Lung (tissue), 11 donors: ENCODE measurements at regions not wholly inside any gene's neighbourhood (a gene's known extent, or its start where the extent isn't known, plus 50 kb on each side); places are given as distances from the start of the nearest gene placed in this dataset.

Source experiments
- ATAC-seq: fragments of 200-7000 bp; cut with Tn5 transposase; one replicate; pipeline ENCODE4 v1.9.1; 2020; ENCODE audit warnings: moderate number of reproducible peaks; ENCODE audit not compliant: insufficient read depth, low FRiP score
- DNase-seq, 3 donors: peaks; one replicate each; pipeline ENCODE4 v3.0.0-alpha.2; 2013 to 2017
- H3K27ac ChIP-seq, 2 donors: one replicate each; pipeline ENCODE4 v1.5.1; 2013; ENCODE audit warnings: mild to moderate bottlenecking in 2 of 2, moderate library complexity in 2 of 2, control low read depth in 1 of 2, inconsistent platforms in 1 of 2, low read depth in 1 of 2, low read length in 1 of 2
- H3K27me3 ChIP-seq, 3 donors: one replicate each; pipeline ENCODE4 v1.5.1; 2013; ENCODE audit warnings: low read length in 2 of 3; ENCODE audit not compliant: control insufficient read depth in 3 of 3, insufficient read depth in 3 of 3
- H3K36me3 ChIP-seq, 4 donors: one replicate each; pipeline ENCODE4 v1.5.1; 2013; ENCODE audit warnings: low read length in 4 of 4, mild to moderate bottlenecking in 1 of 4, moderate library complexity in 1 of 4; ENCODE audit not compliant: control insufficient read depth in 4 of 4, insufficient read depth in 4 of 4
- H3K4me1 ChIP-seq, 5 donors: one replicate each; pipeline ENCODE4 v1.5.1; 2013; ENCODE audit warnings: low read length in 5 of 5, mild to moderate bottlenecking in 2 of 5, moderate library complexity in 1 of 5; ENCODE audit not compliant: control insufficient read depth in 5 of 5, insufficient read depth in 5 of 5
- H3K4me3 ChIP-seq: one replicate; pipeline ENCODE4 v1.5.1; 2013; ENCODE audit warnings: mild to moderate bottlenecking, control low read depth, moderate library complexity
- H3K9ac ChIP-seq, 2 donors: one replicate each; pipeline ENCODE4 v1.5.1; 2013; ENCODE audit warnings: low read length in 2 of 2, control low read depth in 1 of 2; ENCODE audit not compliant: insufficient read depth in 1 of 2
- H3K9me3 ChIP-seq, 4 donors: one replicate each; pipeline ENCODE4 v1.5.1; 2013; ENCODE audit warnings: low read length in 3 of 4, mild to moderate bottlenecking in 1 of 4, moderate library complexity in 1 of 4; ENCODE audit not compliant: control insufficient read depth in 4 of 4, insufficient read depth in 3 of 4
- CTCF ChIP-seq: IDR thresholded peaks from 2 replicates; pipeline ENCODE4 v1.5.1; 2012; ENCODE audit warnings: mild to moderate bottlenecking; ENCODE audit errors: control extremely low read depth, extremely low read depth
- WGBS, 2 donors: extraction: QIAGEN DNeasy Blood & Tissue Kit; methylation state at CpG; one replicate each; pipeline ENCODE4 v1.1.7; 2013; 5-methylcytosine and 5-hydroxymethylcytosine counted together
- donor health status: control.
- donor health status: control.
- donor health status: Bipolar disorder and iron deficiency.
- donor health status: healthy.
- donor health status: DM: yes; HTN: yes; CAD: no.

DNA sequence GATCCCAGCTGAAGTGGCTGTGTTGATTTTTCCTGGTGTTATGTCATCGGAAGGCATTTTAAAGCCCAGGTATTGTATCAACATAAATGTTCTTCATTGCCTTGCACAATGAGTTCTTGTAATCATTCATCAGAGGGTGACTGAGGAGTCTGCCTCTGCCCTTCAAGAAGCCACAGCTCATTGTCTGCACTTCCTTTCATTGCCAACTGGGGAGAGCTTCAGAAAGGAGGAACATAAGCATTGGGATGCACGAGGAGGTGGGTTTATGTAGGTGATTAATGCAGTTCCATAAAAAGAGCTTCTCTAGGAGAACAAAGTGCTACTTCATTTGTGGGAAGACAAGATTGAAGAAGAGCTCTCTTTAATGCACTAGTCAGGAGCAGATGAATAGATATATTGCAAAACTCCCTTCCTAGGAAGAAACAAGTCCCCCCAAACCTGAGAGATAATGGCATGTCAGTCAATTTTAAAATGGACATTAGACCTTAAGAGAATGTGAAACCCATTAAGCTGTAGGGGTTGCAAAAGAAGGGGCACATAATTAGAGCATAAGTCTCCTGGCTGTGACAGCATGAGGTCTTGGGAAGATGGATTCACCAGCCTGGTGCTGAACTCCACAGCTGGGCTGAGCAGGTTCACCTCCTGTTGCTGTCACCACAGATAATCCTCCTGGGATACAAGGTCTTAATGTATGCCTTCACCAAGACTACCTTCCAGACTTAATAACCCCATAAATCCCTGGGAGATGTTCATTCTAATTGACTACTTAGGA lies 124.6 kb downstream of the BACH1 start:
- Histone ChIP-seq H3K9me3 (no peaks in the 10 kb centered on the region), H3K27me3 (no peaks in the 10 kb centered on the region), H3K4me3 (no peak overlapping the region), H3K36me3 (no peaks in the 10 kb centered on the region), H3K4me1 (no peaks in the 10 kb centered on the region), H3K27ac (no peak overlapping the region), H3K9ac (no peak overlapping the region)
- TF ChIP-seq CTCF = no peak
- WGBS, 2 donors = 51 to 60% methylated on average over 2 of the region's 2 CpGs
- DNase-seq (no peak), ATAC-seq (no peak)

- no peak overlapping the region for H3K27ac ChIP-seq
- H3K36me3 ChIP-seq = no peaks in the 10 kb centered on the region
- no peaks in the 10 kb centered on the region for H3K9me3 ChIP-seq
- no peak for TF ChIP-seq CTCF
- ATAC-seq (no peak), DNase-seq (no peak)
- H3K9ac ChIP-seq = no peak overlapping the region
- H3K27me3 ChIP-seq = no peaks in the 10 kb centered on the region
- H3K4me1 ChIP-seq = no peaks in the 10 kb centered on the region
- 80 to 82% methylated on average over 2 of the region's 2 CpGs for WGBS, 2 donors
- H3K4me3 ChIP-seq = no peak overlapping the region
These were observed 126.0 kb downstream of the BACH1 start for GRCh38 chr21:29424728-29425127.

DNA sequence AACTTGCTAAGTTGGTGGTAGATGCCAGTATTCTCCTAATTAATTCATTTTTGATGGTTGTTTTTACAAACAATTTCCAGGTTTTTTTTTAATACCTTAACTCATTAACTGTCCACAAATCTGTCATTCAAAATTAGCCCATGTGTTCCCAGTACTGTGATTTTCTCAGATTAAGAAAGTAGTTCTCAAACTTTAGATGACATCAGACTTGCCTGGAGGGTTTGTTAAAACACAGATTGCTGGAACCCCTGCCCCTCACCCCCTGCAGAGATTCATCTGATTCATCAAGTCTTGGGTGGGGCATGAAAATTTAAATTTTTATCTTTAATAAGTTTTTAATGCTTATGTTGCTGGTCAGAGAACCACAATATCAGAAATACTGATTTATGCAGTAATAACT lies 130.5 kb downstream of the BACH1 start:
- TF ChIP-seq CTCF = no peak
- no peak for DNase-seq

GRCh38 chr21:29430030-29430429 lies 131.3 kb downstream of the BACH1 start:
- no peaks in the 10 kb centered on the region for H3K27me3 ChIP-seq
- no peak overlapping the region for H3K27ac ChIP-seq
- H3K9ac ChIP-seq = no peak overlapping the region
- 98% methylated on average over 4 of the region's 4 CpGs for WGBS, 2 donors
- H3K4me3 ChIP-seq = no peak overlapping the region
- peaks cover 0 to 7% (median 0%) of the 10 kb centered on the region in 5 donors for H3K4me1 ChIP-seq
- TF ChIP-seq CTCF = no peak
- H3K36me3 ChIP-seq = no peaks in the 10 kb centered on the region
- ATAC-seq (no peak), DNase-seq (no peak)
- H3K9me3 ChIP-seq = no peaks in the 10 kb centered on the region

More for the DNA sequence above, 130.5 kb downstream of the BACH1 start:
- H3K27ac ChIP-seq = no peak overlapping the region
- no peaks in the 10 kb centered on the region for H3K36me3 ChIP-seq
- no peaks in the 10 kb centered on the region for H3K9me3 ChIP-seq
- H3K4me3 ChIP-seq = no peak overlapping the region
- no peak for ATAC-seq
- H3K27me3 ChIP-seq = no peaks in the 10 kb centered on the region
- no peak overlapping the region for H3K9ac ChIP-seq
- peaks cover 0 to 7% (median 0%) of the 10 kb centered on the region in 5 donors for H3K4me1 ChIP-seq
